Neuron (in vitro differentiated cells): ENCODE measurements at regions not wholly inside any gene's neighbourhood (a gene's known extent, or its start where the extent isn't known, plus 50 kb on each side); places are given as distances from the start of the nearest gene placed in this dataset.

Experiments
- H2AFZ ChIP-seq: one replicate; pipeline ENCODE4 v1.6.1; 2013; ENCODE audit warnings: low read depth, mild to moderate bottlenecking, inconsistent platforms, low read length, moderate library complexity
- H3K27me3 ChIP-seq: one replicate; pipeline ENCODE4 v1.6.1; 2013; ENCODE audit warnings: low read length; ENCODE audit not compliant: insufficient read depth
- H3K36me3 ChIP-seq: one replicate; pipeline ENCODE4 v1.6.1; 2013; ENCODE audit warnings: low read length; ENCODE audit not compliant: insufficient read depth
- H3K4me1 ChIP-seq: one replicate; pipeline ENCODE4 v1.6.1; 2013; ENCODE audit warnings: low read length; ENCODE audit not compliant: insufficient read depth
- H3K4me3 ChIP-seq: 2 replicates; pipeline ENCODE4 v1.5.1; 2013; ENCODE audit warnings: mild to moderate bottlenecking, low read length, moderate library complexity
- H3K9me3 ChIP-seq: one replicate; pipeline ENCODE4 v1.6.1; 2013; ENCODE audit warnings: low read length

- H3K4me1 ChIP-seq, result no peaks in the 10 kb centered on the region
- H2AFZ ChIP-seq, result no peak overlapping the region
- no peaks in the 10 kb centered on the region for H3K9me3 ChIP-seq
- H3K4me3 ChIP-seq, result no peak overlapping the region
- H3K27me3 ChIP-seq, result peaks cover 2% of the 10 kb centered on the region
- H3K36me3 ChIP-seq, result no peaks in the 10 kb centered on the region
Measured at GRCh38 chr15:29939404-29939803, 117.1 kb upstream of the TJP1 start.

GRCh38 chr15:29938361-29939335, 116.4 kb upstream of the TJP1 start:
- H3K9me3 ChIP-seq, result no peaks in the 10 kb centered on the region
- H2AFZ ChIP-seq, result no peak overlapping the region
- H3K4me3 ChIP-seq, result no peak overlapping the region
- no peaks in the 10 kb centered on the region for H3K36me3 ChIP-seq
- peaks cover 2% of the 10 kb centered on the region for H3K27me3 ChIP-seq
- H3K4me1 ChIP-seq, result no peaks in the 10 kb centered on the region

- no peaks in the 10 kb centered on the region for H3K36me3 ChIP-seq
- H3K4me1 ChIP-seq, result no peaks in the 10 kb centered on the region
- H3K27me3 ChIP-seq, result peaks cover 2% of the 10 kb centered on the region
- H3K9me3 ChIP-seq, result no peaks in the 10 kb centered on the region
- no peak overlapping the region for H2AFZ ChIP-seq
- no peak overlapping the region for H3K4me3 ChIP-seq
Measured at GRCh38 chr15:29937956-29938355, 115.7 kb upstream of the TJP1 start.

GRCh38 chr15:29936353-29937049, 114.2 kb upstream of the TJP1 start:
- no peaks in the 10 kb centered on the region for H3K36me3 ChIP-seq
- peaks cover 2% of the 10 kb centered on the region for H3K27me3 ChIP-seq
- no peaks in the 10 kb centered on the region for H3K9me3 ChIP-seq
- no peaks in the 10 kb centered on the region for H3K4me1 ChIP-seq
- no peak overlapping the region for H3K4me3 ChIP-seq
- no peak overlapping the region for H2AFZ ChIP-seq

- peaks cover 2% of the 10 kb centered on the region for H3K27me3 ChIP-seq
- H3K4me3 ChIP-seq, result no peak overlapping the region
- no peaks in the 10 kb centered on the region for H3K9me3 ChIP-seq
- H3K4me1 ChIP-seq, result no peaks in the 10 kb centered on the region
- H3K36me3 ChIP-seq, result no peaks in the 10 kb centered on the region
- H2AFZ ChIP-seq, result no peak overlapping the region
Measured at GRCh38 chr15:29935296-29936004, 113.2 kb upstream of the TJP1 start.

- H3K9me3 ChIP-seq, result no peaks in the 10 kb centered on the region
Measured at GRCh38 chr15:29934251-29934650, 112.0 kb upstream of the TJP1 start.

GRCh38 chr15:29933042-29933803, 111.0 kb upstream of the TJP1 start:
- Histone ChIP-seq H2AFZ (no peak overlapping the region), H3K36me3 (no peaks in the 10 kb centered on the region), H3K9me3 (no peaks in the 10 kb centered on the region), H3K4me1 (no peaks in the 10 kb centered on the region), H3K27me3 (peaks cover 2% of the 10 kb centered on the region), H3K4me3 (no peak overlapping the region)

More at GRCh38 chr15:29934251-29934650, 112.0 kb upstream of the TJP1 start:
- H3K27me3 ChIP-seq, result peaks cover 2% of the 10 kb centered on the region
- no peak overlapping the region for H2AFZ ChIP-seq
- H3K36me3 ChIP-seq, result no peaks in the 10 kb centered on the region
- H3K4me3 ChIP-seq, result no peak overlapping the region
- H3K4me1 ChIP-seq, result no peaks in the 10 kb centered on the region

GRCh38 chr15:29926083-29926388, 103.8 kb upstream of the TJP1 start:
- no peak overlapping the region for H3K4me3 ChIP-seq
- peaks cover 6% of the 10 kb centered on the region for H3K4me1 ChIP-seq
- H3K36me3 ChIP-seq, result no peaks in the 10 kb centered on the region
- H3K27me3 ChIP-seq, result no peaks in the 10 kb centered on the region
- H3K9me3 ChIP-seq, result no peaks in the 10 kb centered on the region
- H2AFZ ChIP-seq, result no peak overlapping the region

- peaks cover 6% of the 10 kb centered on the region for H3K4me1 ChIP-seq
- H3K9me3 ChIP-seq, result no peaks in the 10 kb centered on the region
- H3K4me3 ChIP-seq, result no peak overlapping the region
- H3K27me3 ChIP-seq, result no peaks in the 10 kb centered on the region
- no peak overlapping the region for H2AFZ ChIP-seq
- H3K36me3 ChIP-seq, result no peaks in the 10 kb centered on the region
Measured at GRCh38 chr15:29925227-29926082, 103.2 kb upstream of the TJP1 start.

GRCh38 chr15:29924750-29925149, 102.5 kb upstream of the TJP1 start:
- no peaks in the 10 kb centered on the region for H3K36me3 ChIP-seq
- H3K4me1 ChIP-seq, result peaks cover 6% of the 10 kb centered on the region
- H3K27me3 ChIP-seq, result no peaks in the 10 kb centered on the region
- no peak overlapping the region for H2AFZ ChIP-seq
- no peaks in the 10 kb centered on the region for H3K9me3 ChIP-seq
- no peak overlapping the region for H3K4me3 ChIP-seq

GRCh38 chr15:29922191-29922590, 99.9 kb upstream of the TJP1 start:
- Histone ChIP-seq H3K4me3 (no peak overlapping the region), H3K27me3 (no peaks in the 10 kb centered on the region), H3K36me3 (no peaks in the 10 kb centered on the region), H2AFZ (no peak overlapping the region), H3K4me1 (peaks cover 6% of the 10 kb centered on the region), H3K9me3 (no peaks in the 10 kb centered on the region)

- Histone ChIP-seq H3K36me3 (no peaks in the 10 kb centered on the region), H3K4me1 (peaks cover 6% of the 10 kb centered on the region), H3K4me3 (no peak overlapping the region), H3K9me3 (no peaks in the 10 kb centered on the region), H2AFZ (no peak overlapping the region), H3K27me3 (no peaks in the 10 kb centered on the region)
Measured at GRCh38 chr15:29921130-29921601, 98.9 kb upstream of the TJP1 start.
